ENCODE measurements at regions not wholly inside any gene's neighbourhood (a gene's known extent, or its start where the extent isn't known, plus 50 kb on each side); places are given as distances from the start of the nearest gene placed in this dataset.
"Not testable (repeated sequence)": the region's sequence is repeated elsewhere in the genome, so short reads cannot be mapped to it uniquely, and the experiment has no call there.

GRCh38 chr11:90593099-90593498 is 370.2 kb upstream of the CHORDC1 start:
- no peak for DNase-seq

DNA sequence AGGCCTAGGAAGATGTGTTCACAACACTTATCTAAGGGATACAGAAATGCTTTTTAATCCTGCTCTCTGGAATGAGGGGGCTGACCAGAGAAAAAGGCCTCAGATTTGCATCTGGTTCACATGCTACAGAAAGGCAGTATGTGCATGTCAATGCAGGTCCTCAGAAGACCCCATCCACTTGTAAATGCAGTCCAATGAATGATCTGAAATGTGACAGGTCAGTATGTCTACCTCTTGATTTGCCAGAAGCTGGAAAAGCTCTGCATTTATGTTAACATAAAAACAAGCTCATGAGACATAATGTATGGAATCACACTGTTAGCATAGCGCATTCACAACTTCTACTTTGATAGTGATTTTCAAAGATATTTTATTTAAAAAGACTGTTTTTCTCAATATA is 367.4 kb upstream of the CHORDC1 start:
- DNase-seq, result no peak

- DNase-seq, result no peak
These were observed 366.9 kb upstream of the CHORDC1 start for GRCh38 chr11:90589735-90590134.

DNA sequence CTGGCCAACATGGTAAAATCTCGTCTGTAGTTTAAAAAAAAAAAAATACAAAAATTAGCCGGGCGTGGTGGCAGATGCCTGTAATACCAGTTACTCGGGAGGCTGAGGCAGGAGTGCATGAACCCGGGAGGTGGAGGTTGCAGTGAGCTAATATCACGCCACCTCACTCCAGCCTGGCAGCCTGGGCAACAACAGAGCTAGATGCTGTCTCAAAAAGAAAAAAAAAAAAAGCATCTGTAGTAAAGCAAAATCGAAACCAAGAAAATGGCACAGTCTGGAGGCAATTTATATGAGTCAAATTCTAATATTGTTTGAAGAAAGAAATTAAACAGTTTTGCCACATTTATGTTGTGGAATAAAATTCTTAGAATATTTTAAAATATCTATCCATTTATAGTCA is 365.0 kb upstream of the CHORDC1 start:
- DNase-seq, result no peak

GRCh38 chr11:90585491-90585890 is 362.6 kb upstream of the CHORDC1 start:
- DNase-seq, result no peak

DNA sequence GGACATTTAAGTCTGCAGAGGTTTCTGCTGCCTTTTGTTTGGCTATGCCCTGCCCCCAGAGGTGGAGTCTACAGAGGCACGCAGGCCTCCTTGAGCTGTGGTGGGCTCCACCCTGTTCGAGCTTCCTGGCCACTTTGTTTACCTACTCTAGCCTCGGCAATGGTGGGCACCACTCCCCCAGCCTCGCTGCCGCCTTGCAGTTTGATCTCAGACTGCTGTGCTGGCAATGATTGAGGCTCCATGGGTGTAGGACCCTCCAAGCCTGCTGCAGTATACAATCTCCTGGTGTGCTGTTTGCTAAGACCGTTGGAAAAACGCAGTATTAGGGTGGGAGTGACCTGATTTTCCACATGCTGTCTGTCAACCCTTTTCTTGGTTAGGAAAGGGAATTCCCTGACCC is 360.1 kb upstream of the CHORDC1 start:
- DNase-seq, result not testable (repeated sequence)

- DNase-seq, result no peak
These were observed 341.7 kb upstream of the CHORDC1 start for GRCh38 chr11:90564531-90564930.

- no peak for DNase-seq
These were observed 335.5 kb upstream of the CHORDC1 start for GRCh38 chr11:90558328-90558865.

- no peak for DNase-seq
These were observed 333.8 kb upstream of the CHORDC1 start for GRCh38 chr11:90556606-90557005.

- DNase-seq, result no peak
These were observed 333.2 kb upstream of the CHORDC1 start for GRCh38 chr11:90556026-90556425.

DNA sequence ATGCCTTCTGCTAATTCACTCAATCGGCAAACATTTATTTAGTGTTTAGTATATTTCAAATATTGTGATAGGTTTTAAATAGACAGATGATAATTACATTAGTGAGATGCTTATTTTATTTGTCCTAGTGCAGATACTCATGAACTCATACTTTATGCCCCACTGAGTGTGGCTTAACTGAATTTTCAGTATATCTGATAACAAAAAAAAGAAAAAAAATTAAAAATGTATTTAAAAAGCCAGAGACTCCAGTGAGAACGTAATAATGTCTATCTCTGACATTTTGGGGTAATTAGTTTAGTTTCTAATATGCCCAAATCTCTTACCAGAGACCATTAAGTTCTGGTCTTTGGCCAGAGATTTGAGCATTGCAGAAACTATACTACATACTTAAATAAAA is 332.6 kb upstream of the CHORDC1 start:
- no peak for DNase-seq

- no peak for DNase-seq
These were observed 319.2 kb upstream of the CHORDC1 start for GRCh38 chr11:90542092-90542491.

GRCh38 chr11:90536301-90536700 is 313.5 kb upstream of the CHORDC1 start:
- DNase-seq, result no peak

GRCh38 chr11:90532125-90532524 is 309.3 kb upstream of the CHORDC1 start:
- DNase-seq, result no peak

GRCh38 chr11:90531001-90531400 is 308.2 kb upstream of the CHORDC1 start:
- no peak for DNase-seq

GRCh38 chr11:90525962-90526361 is 303.1 kb upstream of the CHORDC1 start:
- DNase-seq, result no peak

GRCh38 chr11:90512846-90513245 is 290.0 kb upstream of the CHORDC1 start:
- no peak for DNase-seq

GRCh38 chr11:90510839-90511238 is 288.0 kb upstream of the CHORDC1 start:
- DNase-seq, result no peak

DNA sequence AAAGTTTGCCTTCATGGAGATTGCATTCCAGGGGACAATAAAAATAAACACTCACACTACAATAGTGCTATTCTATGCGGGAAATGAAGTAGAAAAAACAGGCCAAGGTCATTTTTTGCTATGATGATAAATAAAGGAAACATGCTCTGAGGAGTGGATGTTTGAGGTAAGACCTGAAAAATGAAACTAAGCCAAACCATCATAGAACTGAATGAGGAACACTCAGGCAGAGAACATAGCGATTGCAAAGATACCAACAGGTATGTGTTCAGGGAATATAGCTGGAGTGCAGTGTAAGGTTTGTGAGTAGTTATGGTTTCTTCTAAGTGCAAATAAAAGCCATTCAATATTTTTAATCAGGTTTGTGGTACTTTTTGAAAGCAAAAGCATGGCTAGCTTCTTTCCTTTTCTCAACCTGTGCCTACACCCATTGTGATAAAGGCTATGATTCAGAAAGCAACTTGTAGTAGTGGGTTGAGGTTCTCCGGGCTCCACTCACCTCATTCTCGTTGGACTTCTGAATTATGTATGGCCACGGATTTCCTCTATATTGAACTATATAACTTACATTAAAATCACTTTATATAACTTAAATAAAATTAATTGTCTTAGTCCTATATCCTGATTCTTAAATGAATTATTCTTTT is 278.2 kb upstream of the CHORDC1 start:
- DNase-seq, result no peak

DNA sequence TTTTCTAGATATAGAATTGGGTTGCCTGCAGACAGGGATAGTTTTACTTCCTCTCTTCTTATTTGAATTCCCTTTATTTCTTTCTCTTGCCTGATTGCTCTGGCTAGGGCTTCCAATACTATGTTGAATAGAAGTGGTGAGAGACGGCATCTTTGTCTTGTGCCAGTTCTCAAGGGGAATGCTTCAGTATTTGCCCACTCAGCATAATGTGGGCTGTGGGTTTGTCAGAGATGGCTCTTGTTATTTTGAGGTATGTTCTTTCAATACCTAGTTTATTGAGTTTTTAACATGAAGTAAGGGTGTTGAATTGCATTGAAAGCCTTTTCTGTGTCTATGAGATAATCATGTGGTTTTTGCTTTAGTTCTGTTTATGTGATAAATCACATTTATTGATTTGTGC is 273.9 kb upstream of the CHORDC1 start:
- DNase-seq, result no peak

GRCh38 chr11:90493379-90493778 is 270.5 kb upstream of the CHORDC1 start:
- DNase-seq, result no peak

DNA sequence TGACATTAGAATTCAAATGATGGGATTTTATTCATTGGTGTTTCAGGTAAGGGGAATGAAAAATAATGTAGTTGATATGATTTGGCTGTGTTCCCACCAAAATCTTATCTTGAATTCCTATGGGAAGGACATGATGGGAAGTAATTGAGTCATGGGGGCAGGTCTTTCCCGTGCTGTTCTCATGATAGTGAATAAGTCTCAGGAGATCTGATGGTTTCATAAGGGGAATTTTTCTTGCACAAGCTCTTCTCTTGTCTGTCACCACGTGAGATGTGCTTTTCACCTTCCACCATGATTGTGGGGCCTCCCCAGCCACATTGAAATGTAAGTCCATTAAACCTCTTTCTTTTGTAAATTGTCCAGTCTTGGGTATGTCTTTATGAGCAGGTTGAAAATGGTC is 268.6 kb upstream of the CHORDC1 start:
- DNase-seq, result no peak

DNA sequence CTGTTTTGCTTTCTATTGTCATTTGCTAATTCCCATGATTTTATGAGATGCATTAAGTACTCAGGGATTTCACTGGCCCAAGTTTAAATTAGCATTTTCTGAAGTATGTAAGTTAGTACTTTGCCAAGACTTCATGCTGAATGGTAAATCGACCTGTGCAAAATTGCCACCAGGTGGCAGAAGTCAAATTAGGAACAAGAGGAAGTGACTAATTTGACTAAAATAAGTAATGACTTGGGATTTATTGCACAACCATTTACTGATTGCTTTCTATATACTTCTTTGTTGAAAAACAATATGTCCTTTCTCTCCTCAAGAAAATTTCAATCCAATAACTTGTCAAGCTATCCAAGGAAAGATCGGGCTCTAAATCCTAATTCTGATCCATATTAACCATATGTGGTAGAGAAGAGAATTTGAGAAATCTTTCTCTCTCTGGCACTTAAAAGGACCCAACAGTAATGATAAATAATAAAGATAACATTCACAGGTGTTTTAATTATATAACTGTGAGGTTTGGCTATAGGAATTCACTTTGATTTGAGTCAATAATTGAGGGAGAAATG is 253.7 kb upstream of the CHORDC1 start:
- peak; percentile 30 for DNase-seq

GRCh38 chr11:90468923-90469322 is 246.1 kb upstream of the CHORDC1 start:
- no peak for DNase-seq

DNA sequence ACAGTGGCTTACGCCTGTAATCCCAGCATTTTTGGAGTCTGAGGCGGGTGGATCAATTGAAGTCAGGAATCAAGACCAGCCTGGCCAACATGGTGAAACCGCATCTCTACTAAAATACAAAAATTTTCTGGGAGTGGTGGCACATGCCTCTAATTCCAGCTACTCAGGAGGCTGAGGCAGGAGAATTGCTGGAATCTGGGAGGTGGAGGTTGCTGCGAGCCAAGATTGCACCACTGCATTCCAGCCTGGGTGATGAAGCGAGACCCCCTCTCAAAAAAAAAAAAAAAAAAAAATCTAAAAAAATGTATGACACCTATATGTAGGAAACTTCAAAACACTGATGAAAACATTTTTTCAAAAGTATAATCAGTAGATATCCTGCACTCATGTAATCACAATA is 242.7 kb upstream of the CHORDC1 start:
- DNase-seq, result no peak
